HAP-1 (cell line): ENCODE measurements at regions not wholly inside any gene's neighbourhood (a gene's known extent, or its start where the extent isn't known, plus 50 kb on each side); places are given as distances from the start of the nearest gene placed in this dataset.
"Not testable (repeated sequence)": the region's sequence is repeated elsewhere in the genome, so short reads cannot be mapped to it uniquely, and the experiment has no call there.

ENCODE experiments used
- DNase-seq, 2 experiments: peaks; one replicate each; pipeline ENCODE4 v3.0.0-alpha.2; 2016 to 2020; ENCODE audit warnings: low spot score in 2 of 2
- H3K27me3 ChIP-seq: fragments of 250-450 bp; sonication (Bioruptor Pico); 2 replicates; pipeline ENCODE4 v1.5.1; 2020; ENCODE audit warnings: low read depth, mild to moderate bottlenecking, moderate library complexity
- H3K36me3 ChIP-seq: fragments of 250-450 bp; sonication (Bioruptor Pico); replicated peaks from 2 replicates; pipeline ENCODE4 v1.5.1; 2020; ENCODE audit warnings: mild to moderate bottlenecking
- H3K4me1 ChIP-seq: fragments of 250-450 bp; sonication (Bioruptor Pico); 2 replicates; pipeline ENCODE4 v1.5.1; 2020; ENCODE audit warnings: mild to moderate bottlenecking
- H3K4me3 ChIP-seq: fragments of 250-450 bp; sonication (Bioruptor Pico); 2 replicates; pipeline ENCODE4 v1.5.1; 2020; ENCODE audit warnings: mild to moderate bottlenecking, moderate library complexity
- H3K9me3 ChIP-seq: fragments of 250-450 bp; sonication (Bioruptor Pico); 2 replicates; pipeline ENCODE4 v1.5.1; 2020; ENCODE audit warnings: mild to moderate bottlenecking, moderate library complexity
- in situ Hi-C: fragments of 300-500 bp; cut with MboI; formaldehyde crosslinking; loops from 3 replicates; pipeline ENCODE4 v1.14.3; 2020; ENCODE audit warnings: low sequenced_read_pairs, inconsistent platforms, mixed read lengths

- no peaks in the 10 kb centered on the region for H3K27me3 ChIP-seq
- no peaks in the 10 kb centered on the region for H3K4me1 ChIP-seq
- DNase-seq: no peak
- no peaks in the 10 kb centered on the region for H3K9me3 ChIP-seq
- in situ Hi-C loops: loop anchor here (25.0 kb wide), 1 partner anchor 797 kb away; no protein-coding TSS in a partner anchor
- no peaks in the 10 kb centered on the region for H3K36me3 ChIP-seq
- H3K4me3 ChIP-seq: no peak overlapping the region
Measured at GRCh38 chr11:128040603-128041002, 546.8 kb downstream of the ETS1 start.

DNA sequence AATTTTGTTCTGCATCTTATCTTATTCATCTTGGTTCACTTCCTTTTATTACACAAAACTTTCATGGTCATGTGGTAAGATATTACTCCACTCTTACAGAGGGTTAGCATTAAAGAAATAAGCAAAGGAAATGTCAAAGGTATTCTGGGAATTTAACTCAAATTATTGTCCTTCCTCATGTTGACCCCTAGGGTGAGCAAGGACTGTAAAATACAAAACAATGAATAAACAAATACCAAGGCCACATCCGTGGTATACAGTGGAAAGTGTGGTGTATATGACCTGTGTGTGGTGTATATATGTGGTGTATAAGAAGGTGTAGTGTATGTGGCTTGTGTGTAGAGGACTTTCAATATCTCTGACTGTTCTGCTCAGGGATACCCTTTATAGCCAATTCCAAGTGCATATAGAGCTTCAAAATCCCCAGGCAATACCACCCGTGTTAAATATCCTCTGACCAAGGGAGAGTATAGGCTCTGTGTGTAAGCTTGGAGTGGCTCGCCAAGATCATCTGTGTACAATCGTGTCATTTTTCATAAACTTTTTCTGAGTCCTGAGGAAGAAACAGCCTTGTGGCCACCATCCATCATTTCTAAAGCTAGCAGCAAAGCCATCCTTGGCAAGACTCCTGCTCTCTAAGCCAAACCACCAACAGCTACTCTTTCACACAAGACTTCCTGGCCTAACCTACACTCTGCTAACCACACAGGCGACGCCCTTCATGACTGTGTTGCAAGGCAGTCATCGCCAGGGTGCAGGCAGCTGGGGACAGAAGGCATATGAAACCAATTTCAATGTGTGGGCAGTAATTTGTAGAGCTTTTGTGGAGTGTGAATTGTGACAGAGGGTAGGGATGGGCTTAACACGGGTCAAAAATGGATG lies 548.0 kb downstream of the ETS1 start:
- no peaks in the 10 kb centered on the region for H3K4me1 ChIP-seq
- H3K27me3 ChIP-seq: no peaks in the 10 kb centered on the region
- H3K4me3 ChIP-seq: no peak overlapping the region
- in situ Hi-C loops: loop anchor here (25.0 kb wide), 1 partner anchor 798 kb away; no protein-coding TSS in a partner anchor
- H3K36me3 ChIP-seq: no peaks in the 10 kb centered on the region
- no peaks in the 10 kb centered on the region for H3K9me3 ChIP-seq
- no peak for DNase-seq

- in situ Hi-C loops: loop anchor here (25.0 kb wide), 1 partner anchor 801 kb away; no protein-coding TSS in a partner anchor
- Histone ChIP-seq H3K4me3 (no peak overlapping the region), H3K9me3 (no peaks in the 10 kb centered on the region), H3K4me1 (no peaks in the 10 kb centered on the region), H3K36me3 (no peaks in the 10 kb centered on the region), H3K27me3 (no peaks in the 10 kb centered on the region)
- no peak for DNase-seq
Measured at GRCh38 chr11:128036556-128037093, 550.7 kb downstream of the ETS1 start.

GRCh38 chr11:128036006-128036405 lies 551.4 kb downstream of the ETS1 start:
- no peaks in the 10 kb centered on the region for H3K27me3 ChIP-seq
- no peaks in the 10 kb centered on the region for H3K4me1 ChIP-seq
- no peak for DNase-seq
- H3K4me3 ChIP-seq: no peak overlapping the region
- H3K36me3 ChIP-seq: no peaks in the 10 kb centered on the region
- in situ Hi-C loops: loop anchor here (25.0 kb wide), 1 partner anchor 801 kb away; no protein-coding TSS in a partner anchor
- H3K9me3 ChIP-seq: no peaks in the 10 kb centered on the region

DNA sequence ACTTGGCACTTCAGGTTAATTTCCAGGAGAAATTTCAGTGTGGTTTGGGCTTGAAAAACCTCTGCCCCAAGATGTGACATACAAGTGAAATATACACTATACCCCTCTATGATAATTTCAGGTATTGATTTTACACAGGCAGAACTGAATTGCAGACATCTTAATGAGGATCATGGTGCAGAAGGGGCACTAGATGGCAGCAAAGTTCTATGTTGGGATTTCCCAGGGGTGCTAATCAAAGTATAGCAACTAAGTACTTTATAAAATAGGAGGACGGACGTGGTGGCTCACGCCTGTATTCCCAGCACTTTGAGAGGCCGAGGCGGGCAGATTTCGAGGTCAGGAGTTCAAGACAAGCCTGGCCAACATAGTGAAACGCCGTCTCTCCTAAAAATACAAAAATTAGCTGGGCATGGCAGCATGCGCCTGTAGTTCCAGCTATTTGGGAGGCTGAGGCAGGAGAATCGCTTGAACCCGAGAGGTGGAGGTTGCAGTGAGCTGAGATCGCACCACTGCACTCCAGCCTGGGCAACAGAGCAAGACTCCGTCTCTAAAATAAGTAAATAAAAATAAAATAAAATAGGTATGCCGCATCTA lies 555.7 kb downstream of the ETS1 start:
- peak; percentile 39 to 40 for DNase-seq
- H3K9me3 ChIP-seq, H3K4me3 ChIP-seq, H3K36me3 ChIP-seq, H3K4me1 ChIP-seq, H3K27me3 ChIP-seq: not testable (repeated sequence)
- in situ Hi-C loops: loop anchor here (25.0 kb wide), 1 partner anchor 806 kb away; no protein-coding TSS in a partner anchor

DNA sequence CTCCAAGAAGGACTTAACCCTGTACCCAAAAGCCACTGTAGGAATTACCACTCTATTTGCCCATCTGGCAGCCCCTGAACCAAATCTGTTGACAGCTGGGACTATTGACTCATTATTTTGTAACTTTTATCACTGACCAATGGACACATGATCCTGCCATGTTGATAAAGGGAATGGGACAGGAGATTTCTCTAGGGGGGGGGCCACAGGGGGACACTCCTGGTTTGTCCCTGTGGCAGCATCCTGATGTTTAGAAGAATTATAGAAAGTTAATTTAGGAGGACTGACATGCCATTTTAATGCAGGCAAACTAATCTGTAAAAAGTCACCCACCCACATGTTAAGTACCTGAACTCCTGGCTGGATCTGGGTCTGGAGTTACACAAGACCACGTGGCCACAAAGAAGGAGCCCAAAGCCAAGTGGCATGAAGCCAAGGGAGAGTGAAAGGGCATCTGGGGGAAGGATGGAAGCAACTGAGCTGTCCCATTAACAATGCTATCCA lies 558.1 kb downstream of the ETS1 start:
- no peaks in the 10 kb centered on the region for H3K4me1 ChIP-seq
- no peak overlapping the region for H3K4me3 ChIP-seq
- no peaks in the 10 kb centered on the region for H3K27me3 ChIP-seq
- no peak for DNase-seq
- no peaks in the 10 kb centered on the region for H3K36me3 ChIP-seq
- no peaks in the 10 kb centered on the region for H3K9me3 ChIP-seq
- in situ Hi-C loops: loop anchor here (25.0 kb wide), 1 partner anchor 808 kb away; no protein-coding TSS in a partner anchor

DNA sequence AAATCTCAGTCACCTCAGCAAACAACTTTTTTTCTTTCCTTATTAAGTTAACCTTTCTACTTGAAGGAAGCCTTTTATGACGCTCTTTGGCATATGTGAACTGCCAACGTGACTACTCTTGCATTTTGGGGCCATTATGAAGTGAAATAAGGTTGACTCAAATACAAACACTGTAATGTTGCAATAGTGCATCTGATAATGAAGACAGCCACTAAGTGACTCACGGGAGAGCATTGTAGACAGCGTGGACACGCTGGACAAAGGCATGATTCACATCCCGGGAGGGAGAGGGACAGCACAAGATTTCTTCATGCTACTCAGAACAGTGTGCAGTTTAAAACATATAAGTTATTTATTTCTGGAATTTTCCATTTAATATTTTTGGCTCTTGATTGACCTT lies 560.8 kb downstream of the ETS1 start:
- in situ Hi-C loops: loop anchor here (25.0 kb wide), 1 partner anchor 811 kb away; no protein-coding TSS in a partner anchor
- H3K4me1 ChIP-seq: no peaks in the 10 kb centered on the region
- H3K9me3 ChIP-seq: no peaks in the 10 kb centered on the region
- DNase-seq: no peak
- no peak overlapping the region for H3K4me3 ChIP-seq
- no peaks in the 10 kb centered on the region for H3K36me3 ChIP-seq
- H3K27me3 ChIP-seq: no peaks in the 10 kb centered on the region

GRCh38 chr11:128022761-128023160 lies 564.6 kb downstream of the ETS1 start:
- Histone ChIP-seq H3K4me1 (no peaks in the 10 kb centered on the region), H3K36me3 (no peaks in the 10 kb centered on the region), H3K9me3 (no peaks in the 10 kb centered on the region), H3K4me3 (no peak overlapping the region), H3K27me3 (no peaks in the 10 kb centered on the region)
- in situ Hi-C loops: no loop called here
- DNase-seq: no peak

DNA sequence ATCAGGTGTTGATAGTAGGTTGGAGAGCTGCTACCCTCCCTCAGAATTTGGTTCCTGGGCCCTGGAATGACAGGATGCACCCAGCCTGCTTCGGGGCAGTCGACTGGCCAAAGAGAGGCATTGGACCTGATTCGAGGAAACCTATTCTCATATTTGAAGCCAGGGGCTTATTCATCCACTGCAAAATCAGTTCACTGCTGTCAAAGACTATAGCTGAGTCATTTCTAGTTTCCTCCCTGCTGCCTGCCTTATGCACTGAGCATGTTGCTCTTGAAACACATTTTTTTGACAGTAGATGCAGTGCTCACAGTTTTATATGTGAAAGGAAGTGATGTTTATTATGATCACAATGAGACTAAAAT lies 565.4 kb downstream of the ETS1 start:
- Histone ChIP-seq H3K9me3 (no peaks in the 10 kb centered on the region), H3K4me3 (no peak overlapping the region), H3K36me3 (no peaks in the 10 kb centered on the region), H3K4me1 (no peaks in the 10 kb centered on the region), H3K27me3 (no peaks in the 10 kb centered on the region)
- DNase-seq: no peak
- in situ Hi-C loops: no loop called here

DNA sequence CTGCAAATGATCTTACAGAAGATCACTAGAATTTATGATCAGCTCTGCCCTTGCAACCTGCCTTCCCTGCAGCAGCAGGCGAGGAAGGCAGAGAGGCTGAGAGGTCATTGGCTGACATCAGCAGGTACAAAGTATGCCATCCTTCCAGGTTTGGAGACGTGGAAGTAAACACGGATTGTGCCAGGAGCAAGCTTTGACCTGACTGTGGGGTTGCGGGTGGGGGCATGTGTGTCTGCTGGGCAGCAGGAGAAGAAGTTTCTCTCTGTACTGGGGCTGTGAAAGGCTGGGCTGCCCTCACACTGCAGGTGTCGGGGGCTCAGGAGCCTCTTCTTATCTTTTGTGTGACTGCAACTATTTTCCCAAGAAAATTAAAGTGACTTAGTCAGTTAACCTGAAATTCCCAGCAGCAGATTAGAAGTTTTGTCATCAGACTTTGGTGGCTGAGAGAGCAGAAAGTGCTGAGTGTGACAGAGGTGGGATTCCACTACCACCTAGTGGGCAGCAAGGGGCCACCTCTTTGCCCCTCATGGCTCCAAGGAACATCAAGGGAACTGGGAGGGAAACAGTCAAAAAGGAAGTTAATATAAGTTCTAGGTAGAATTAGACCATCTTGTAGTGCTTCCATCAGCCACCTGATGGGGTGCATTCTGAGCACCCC lies 565.9 kb downstream of the ETS1 start:
- Histone ChIP-seq H3K9me3 (no peaks in the 10 kb centered on the region), H3K36me3 (no peaks in the 10 kb centered on the region), H3K27me3 (no peaks in the 10 kb centered on the region), H3K4me1 (no peaks in the 10 kb centered on the region), H3K4me3 (no peak overlapping the region)
- no peak for DNase-seq
- in situ Hi-C loops: no loop called here

GRCh38 chr11:128018692-128019091 lies 568.7 kb downstream of the ETS1 start:
- no peak overlapping the region for H3K4me3 ChIP-seq
- in situ Hi-C loops: no loop called here
- no peaks in the 10 kb centered on the region for H3K9me3 ChIP-seq
- H3K4me1 ChIP-seq: no peaks in the 10 kb centered on the region
- H3K36me3 ChIP-seq: no peaks in the 10 kb centered on the region
- DNase-seq: no peak
- no peaks in the 10 kb centered on the region for H3K27me3 ChIP-seq

DNA sequence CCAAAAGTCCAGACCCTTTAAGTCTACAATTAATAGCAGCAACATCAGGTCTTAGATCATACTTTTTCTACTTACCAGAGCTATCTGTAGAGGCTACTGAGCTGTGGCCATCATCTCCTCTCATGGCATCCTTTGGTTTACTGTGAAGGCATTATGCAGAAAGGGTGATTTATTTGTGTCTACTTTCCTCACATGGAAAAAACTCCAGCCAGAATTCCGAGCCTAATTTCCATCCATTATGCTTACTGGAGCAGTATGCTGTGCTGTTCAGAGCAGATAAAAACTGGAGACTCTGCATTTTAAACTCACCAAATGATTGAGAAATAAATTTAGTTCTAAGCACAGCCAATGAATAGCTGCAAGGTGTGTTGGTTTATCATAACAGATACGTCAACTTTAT lies 581.8 kb downstream of the ETS1 start:
- H3K27me3 ChIP-seq: no peaks in the 10 kb centered on the region
- in situ Hi-C loops: no loop called here
- no peaks in the 10 kb centered on the region for H3K9me3 ChIP-seq
- no peak for DNase-seq
- no peak overlapping the region for H3K4me3 ChIP-seq
- no peaks in the 10 kb centered on the region for H3K4me1 ChIP-seq
- H3K36me3 ChIP-seq: no peaks in the 10 kb centered on the region

- H3K36me3 ChIP-seq: no peaks in the 10 kb centered on the region
- H3K4me3 ChIP-seq: no peak overlapping the region
- DNase-seq: no peak
- no peaks in the 10 kb centered on the region for H3K9me3 ChIP-seq
- H3K27me3 ChIP-seq: no peaks in the 10 kb centered on the region
- H3K4me1 ChIP-seq: no peaks in the 10 kb centered on the region
- in situ Hi-C loops: no loop called here
Measured at GRCh38 chr11:127998421-127998820, 588.9 kb downstream of the ETS1 start.
